ENCODE measurements at regions not wholly inside any gene's neighbourhood (a gene's known extent, or its start where the extent isn't known, plus 50 kb on each side); places are given as distances from the start of the nearest gene placed in this dataset.

- DNase-seq = no peak
These were observed 341.8 kb downstream of the LMX1A start for GRCh38 chr1:165014753-165015152.

DNA sequence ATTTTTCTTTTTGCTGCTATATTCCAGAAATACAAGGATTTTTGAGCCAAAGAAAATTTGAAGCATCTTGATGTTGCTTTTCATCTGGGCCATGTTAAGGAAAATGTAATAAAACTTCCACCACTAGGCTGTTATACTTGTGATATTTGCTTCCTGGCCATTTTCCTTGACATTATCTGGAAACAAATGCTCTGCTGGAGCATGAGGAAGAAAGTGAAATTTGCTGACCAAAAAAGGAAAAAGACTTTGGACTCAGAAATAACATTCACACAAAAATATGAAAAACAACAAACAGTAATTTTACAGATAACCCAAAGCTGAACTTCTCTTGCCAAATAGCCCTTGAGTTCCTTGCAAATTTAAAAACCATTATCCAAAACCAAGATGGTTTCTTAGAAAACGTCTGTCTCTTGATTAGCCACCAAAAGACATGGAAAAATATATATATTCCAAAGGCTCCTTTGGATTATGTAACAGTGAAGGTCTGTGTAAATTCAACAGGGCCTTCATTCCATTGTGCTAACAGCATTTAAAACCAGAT lies 344.5 kb downstream of the LMX1A start:
- DNase-seq = no peak

DNA sequence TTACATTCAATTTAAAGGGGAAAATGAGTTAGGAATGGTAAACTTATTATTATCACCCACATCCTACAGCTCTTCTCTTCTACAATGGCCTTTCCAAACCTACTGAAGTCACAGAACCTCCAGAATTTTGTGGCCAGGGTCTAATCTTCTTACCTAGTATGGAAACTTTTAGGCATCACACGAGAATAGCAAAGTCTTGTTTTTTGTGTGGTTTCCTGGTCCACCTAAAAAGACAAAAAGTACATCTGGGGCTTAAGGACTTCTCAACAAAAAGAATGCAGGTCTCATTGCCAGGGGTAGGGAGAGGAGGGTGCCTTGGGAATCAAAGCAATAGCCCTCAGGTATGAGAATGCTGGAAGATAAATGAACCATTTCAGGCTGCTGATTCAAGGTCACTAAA lies 345.3 kb downstream of the LMX1A start:
- DNase-seq = no peak

DNA sequence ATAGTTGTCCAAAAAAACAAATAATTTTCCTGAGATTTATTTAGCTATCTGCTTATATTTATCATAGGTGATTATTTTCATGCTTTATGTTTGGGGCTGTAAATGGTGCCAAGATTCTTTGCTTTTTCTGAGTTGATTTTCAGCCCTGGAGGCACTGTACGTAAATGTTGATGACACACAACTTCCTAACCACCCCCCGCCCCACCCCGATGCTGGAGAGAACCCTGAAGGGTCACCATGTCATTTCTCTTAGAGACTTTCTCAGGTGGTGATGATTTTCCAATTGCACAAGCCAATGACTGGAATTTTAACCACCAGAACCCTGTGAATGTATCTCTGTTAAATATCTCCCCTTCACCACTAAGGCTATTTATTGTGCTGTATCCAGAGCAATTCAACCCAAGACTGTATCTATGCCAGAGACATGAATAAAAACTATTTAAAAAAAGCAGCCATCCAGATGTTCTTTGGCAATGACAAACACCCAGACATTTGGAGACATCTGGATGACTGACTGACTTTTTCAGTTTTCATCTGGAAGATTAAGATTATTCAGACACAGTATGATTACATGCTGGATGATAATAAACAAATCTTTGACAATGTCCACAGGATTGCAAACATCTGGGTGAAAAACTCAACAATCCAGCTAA lies 346.0 kb downstream of the LMX1A start:
- DNase-seq = no peak

GRCh38 chr1:165006831-165007230 lies 349.7 kb downstream of the LMX1A start:
- no peak for DNase-seq

DNA sequence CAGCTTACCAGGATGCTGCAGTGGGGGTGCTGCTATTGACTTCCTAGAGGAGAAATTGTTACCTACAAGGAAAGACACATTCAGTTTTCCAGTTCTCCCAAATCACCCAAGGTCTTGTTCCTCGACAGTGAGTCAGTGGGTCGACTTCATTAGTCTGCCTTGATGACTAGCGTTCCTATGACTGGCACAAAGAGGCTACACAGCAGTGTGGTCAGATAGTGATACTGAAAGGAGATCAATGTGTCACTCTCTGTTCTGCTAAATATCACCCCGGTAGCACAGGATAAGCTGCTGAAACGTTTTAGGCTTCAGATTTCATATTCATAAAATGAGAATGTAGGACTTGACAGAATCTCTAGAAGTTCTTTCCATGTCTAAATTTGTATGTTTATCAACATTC lies 357.4 kb downstream of the LMX1A start:
- no peak for DNase-seq

DNA sequence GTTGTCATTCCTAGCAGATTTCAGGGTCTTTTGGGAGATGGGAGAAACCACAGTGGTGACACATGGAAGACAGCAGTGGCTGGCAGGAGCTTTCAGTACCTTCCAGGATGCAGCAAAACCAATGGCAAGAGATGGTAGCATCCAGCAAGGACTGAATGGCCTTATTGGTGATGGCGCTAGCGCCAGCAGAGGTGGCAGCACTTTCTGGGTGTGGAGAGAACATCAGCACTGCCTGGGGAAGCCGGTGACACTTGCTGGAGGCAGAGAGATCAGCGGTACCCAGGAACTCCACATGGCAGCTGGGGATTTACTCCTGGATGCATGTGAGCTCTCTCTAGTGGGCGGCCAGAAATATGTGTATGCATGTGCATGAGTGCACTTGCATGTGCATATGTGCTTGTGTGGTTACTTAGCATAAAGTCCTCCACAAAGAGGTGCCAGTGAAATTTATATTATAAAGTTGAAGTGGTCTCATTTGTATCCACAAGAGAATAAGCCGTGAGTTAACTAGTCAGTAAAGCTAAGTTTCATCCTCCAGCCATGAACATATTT lies 364.7 kb downstream of the LMX1A start:
- DNase-seq = no peak

GRCh38 chr1:164983023-164983650 lies 373.4 kb downstream of the LMX1A start:
- no peak for DNase-seq

DNA sequence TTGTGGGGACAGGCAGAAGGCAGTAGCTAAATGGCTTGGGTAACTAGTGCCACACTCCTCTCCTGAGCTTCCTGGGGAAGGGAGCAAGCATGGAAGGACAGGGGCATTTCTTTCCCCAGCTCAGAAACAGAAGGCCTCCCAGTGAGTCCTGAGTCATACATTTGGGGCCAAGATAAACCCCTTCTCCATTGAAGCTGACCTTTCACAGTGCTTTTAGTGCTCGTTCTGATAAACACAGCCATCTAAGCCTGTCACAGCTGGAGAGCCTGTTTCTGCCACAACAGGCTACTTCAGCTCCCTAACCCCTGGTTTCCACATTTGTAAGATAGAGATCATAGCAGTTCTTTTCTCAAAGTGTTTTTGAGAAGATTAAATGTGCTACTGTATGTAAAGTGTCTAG lies 374.0 kb downstream of the LMX1A start:
- no peak for DNase-seq

- no peak for DNase-seq
These were observed 379.0 kb downstream of the LMX1A start for GRCh38 chr1:164977561-164977960.

DNA sequence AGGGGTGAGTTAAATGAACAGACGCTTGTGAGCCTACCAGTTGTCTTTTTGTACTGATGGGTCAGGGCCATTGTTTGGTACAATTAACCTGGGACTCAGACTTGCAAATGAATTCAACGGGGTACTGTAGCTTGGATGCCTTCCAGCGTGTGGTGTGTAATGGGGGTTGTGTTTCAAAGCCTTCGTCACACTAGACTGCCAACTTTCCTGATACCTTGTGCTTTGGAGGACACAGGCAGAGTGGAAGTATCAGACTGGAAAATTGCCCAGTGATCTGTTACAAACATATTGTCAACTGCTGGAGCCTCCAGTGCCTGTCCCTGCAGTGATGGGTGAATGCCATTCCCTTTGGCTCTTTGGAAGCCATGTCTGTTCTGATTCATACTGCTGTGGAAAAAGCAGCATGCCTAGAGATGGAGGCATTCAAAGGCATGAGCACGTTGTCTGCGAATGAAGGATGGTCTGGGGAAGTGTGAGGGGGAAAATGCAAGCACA lies 384.5 kb downstream of the LMX1A start:
- DNase-seq = no peak

- no peak for DNase-seq
These were observed 385.1 kb downstream of the LMX1A start for GRCh38 chr1:164971391-164971790.

DNA sequence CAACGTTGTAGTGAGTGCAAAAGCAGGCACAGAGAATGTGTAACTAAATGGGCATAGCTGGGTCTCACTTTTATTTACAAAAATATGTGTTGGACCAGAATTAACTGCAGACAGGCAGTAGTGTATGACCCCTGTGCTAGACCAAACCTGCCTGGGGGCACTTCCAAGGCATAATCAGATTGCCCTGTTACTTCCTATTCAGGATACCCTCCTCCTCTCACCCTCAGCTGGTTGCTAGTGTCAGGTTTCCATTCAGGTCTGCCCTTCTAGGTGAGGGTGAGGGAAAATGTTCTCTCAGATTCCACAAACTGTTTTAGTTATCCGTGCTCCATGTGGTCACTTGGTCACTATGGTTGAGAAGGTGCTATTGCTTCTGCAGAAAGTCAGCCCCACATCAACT lies 387.3 kb downstream of the LMX1A start:
- no peak for DNase-seq

GRCh38 chr1:164967300-164967699 lies 389.2 kb downstream of the LMX1A start:
- DNase-seq = no peak

DNA sequence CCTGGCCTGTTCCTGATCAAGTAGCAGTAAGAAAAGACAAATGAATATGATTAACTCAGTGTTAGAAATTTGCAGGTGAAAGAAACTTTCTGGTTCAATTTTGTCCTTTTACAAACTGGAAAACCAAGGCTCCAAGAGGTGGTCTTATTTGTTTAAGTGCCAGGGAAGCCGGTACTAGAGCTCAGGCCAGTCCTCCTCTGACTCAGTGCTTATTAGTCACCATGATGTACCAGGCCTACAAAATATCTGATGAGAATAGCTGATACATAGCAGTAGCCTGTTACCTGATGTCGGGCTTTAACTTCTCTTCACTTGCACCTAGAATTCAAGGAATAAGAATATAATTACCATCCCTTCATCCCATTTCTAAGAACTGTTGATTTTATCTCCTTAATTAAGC lies 394.8 kb downstream of the LMX1A start:
- no peak for DNase-seq

DNA sequence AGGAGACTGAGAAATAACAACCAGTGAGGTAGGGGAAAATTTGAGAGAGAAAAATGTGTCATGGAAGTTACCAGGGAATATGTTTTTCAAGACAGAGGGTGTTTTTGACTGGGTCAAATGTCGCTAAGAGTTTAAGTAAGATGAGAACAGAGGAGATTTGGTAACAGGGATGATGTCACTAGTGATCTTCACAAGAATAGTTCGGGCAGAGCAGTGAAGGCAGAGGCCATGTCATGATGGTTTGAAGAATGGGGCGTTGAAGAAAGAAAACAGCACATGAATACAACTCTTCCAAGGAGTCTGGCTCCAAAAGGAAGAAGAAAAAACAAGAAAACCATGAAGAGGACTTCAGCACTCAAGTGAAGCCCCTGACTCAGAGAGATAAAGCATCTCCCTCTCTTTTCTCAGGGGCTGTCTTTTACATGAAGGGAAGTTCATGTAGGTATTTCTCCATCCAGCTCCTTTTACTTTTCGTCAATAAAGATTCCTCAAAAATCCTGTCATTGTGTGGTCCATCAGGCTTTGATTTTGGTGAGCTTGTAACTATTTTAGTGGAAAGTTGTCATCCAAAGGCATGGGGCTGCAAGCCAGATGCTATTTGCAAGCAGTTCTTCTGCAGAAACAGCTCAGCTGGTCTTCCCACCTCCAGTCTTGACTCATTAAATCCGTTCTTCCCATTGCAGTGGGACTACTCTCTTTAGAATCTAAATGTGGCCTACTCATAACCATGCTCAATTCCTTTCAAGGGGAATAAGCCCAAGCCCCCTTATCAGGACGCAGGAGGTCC lies 397.3 kb downstream of the LMX1A start:
- DNase-seq = no peak

DNA sequence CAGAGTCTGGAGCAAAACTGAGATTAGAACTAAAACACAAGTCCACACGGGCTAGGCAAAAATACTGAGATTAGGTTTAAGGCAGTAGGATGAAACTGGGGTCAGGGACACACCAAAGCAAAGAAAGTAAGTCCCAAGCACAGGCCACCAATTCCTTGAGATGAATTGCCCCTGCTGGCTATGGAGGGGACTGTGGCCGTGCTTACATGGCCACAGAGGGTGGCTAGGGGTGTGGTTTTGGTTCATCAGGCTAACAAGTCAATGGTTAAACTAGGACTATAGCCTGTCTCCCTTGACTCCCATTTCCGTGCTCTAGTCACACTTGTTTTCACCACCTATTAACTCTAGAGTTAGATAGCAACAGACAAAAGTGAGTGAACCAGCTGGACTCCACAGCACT lies 394.8 kb downstream of the PBX1 start:
- DNase-seq = no peak

GRCh38 chr1:164953098-164953497 lies 394.1 kb downstream of the PBX1 start:
- no peak for DNase-seq

DNA sequence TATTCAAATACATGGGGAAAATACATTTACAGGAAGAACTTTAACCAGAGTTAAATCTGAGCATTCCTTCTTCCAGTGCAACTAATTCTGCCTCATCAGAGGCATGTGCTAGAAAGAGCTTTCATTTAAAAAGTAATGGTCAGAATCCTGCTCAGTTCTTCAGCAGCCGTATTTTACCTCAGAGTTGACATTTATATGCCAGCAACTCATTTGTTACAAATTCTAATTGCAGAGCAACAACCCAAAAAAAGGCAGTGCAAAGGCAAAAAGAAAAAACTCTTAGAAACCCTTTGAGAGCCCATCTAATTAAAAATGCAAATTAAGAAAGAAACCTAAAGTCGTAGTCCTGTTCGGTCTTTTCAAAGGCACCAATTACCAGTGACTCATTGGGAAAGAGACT lies 392.5 kb downstream of the PBX1 start:
- DNase-seq = no peak

DNA sequence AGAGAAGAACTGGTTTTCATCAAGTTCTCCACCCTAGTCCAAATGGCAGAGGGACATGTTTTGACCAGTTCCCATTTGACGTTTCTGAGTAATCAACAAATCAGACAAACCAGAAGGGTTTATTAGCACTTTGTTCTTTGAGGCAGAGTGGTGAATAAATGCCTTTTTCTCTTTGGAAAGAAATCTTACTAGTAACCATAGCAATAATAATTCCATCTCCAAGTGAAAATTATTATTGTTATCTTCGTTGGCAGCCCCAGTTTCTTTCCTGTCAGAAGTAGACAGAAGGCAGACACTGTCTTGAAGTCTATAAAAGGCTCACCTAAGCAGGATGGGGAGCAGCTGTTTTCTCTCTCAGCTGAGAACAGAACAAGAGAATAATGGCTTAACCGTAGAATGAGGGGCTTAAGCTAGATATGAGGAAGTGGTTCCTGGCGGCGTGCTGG lies 391.6 kb downstream of the PBX1 start:
- DNase-seq = no peak

GRCh38 chr1:164949771-164950471 lies 390.9 kb downstream of the PBX1 start:
- no peak for DNase-seq

GRCh38 chr1:164948101-164948500 lies 389.1 kb downstream of the PBX1 start:
- no peak for DNase-seq

DNA sequence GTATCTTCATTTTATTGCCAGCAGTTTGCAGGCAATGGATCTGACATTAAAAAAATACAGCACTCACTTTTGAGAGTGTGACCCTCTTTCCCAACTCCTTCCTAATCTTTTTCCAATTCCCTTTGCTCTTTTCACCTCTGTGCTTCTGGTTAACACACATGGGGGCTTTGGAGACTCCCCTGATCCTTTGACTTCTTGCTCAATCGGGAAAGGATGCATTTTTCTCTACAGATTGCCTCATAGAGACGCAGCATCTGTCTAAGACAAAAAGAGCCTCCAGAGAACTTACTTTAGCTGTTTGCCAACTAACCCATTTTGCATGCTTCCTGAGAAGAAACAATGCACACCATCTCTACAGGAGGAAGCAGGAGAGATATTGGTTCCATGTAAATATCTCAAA lies 378.3 kb downstream of the PBX1 start:
- DNase-seq = no peak

Measured in GDM1 (cell line).